GM12878 (cell line): ENCODE measurements at regions not wholly inside any gene's neighbourhood (a gene's known extent, or its start where the extent isn't known, plus 50 kb on each side); places are given as distances from the start of the nearest gene placed in this dataset.

Source experiments
- ATAC-seq: fragments of 200-7000 bp; cut with Tn5 transposase; 3 replicates; pipeline ENCODE4 v1.9.1; 2020; ENCODE audit warnings: mild to moderate bottlenecking, moderate library complexity
- BruUV-seq: library from RNA; stranded (reverse); fragments of 400-500 nt; replicated peaks from 2 replicates; lab custom pipeline; 2021; lab: Mats Ljungman, UMichigan
- CTCF ChIA-PET: fragments of 300-600 bp; sonication (Branson Sonifier 250); formaldehyde crosslinking; extraction: SDS; loops from one replicate; lab custom pipeline; 2021; ENCODE audit warnings: inconsistent platforms; lab: Yijun Ruan, JAX
- POLR2A ChIA-PET: fragments of 350-600 bp; formaldehyde crosslinking; extraction: SDS; loops from one replicate; lab custom pipeline; 2021; ENCODE audit warnings: inconsistent platforms; lab: Charles Lee
- RAD21 ChIA-PET: fragments of 300-600 bp; sonication (Branson Sonifier 250); formaldehyde crosslinking; loops from one replicate; lab custom pipeline; 2023; ENCODE audit warnings: antibody characterized with exemption; ENCODE audit not compliant: unreplicated experiment; lab: Charles Lee
- SMC1A ChIA-PET: fragments of 300-600 bp; sonication (Branson Sonifier 250); formaldehyde crosslinking; loops from one replicate; lab custom pipeline; 2023; ENCODE audit not compliant: unreplicated experiment, uncharacterized antibody; lab: Charles Lee
- DNase-seq: peaks from one replicate; pipeline ENCODE4 v3.0.0-alpha.2; 2011; ENCODE audit warnings: low read depth, low spot score
- FAIRE-seq: peaks from 3 replicates; lab custom pipeline; 2011; peaks lifted over from hg19 to GRCh38; lab: Jason Lieb, UNC
- H2AFZ ChIP-seq: 2 replicates; pipeline ENCODE4 v1.6.0; 2011; ENCODE audit warnings: low read depth, low read length, control low read depth; ENCODE audit not compliant: control insufficient read depth
- H3K27ac ChIP-seq: 2 replicates; pipeline ENCODE4 v1.5.1; 2011; ENCODE audit warnings: control low read depth; ENCODE audit not compliant: control insufficient read depth, insufficient read depth
- H3K27me3 ChIP-seq, 2 experiments: replicated peaks in 1 of 2; 2 replicates each; pipeline versions ENCODE4 v1.6.0 to v1.6.1; 2011; ENCODE audit warnings: low read length in 1 of 2; ENCODE audit not compliant: control insufficient read depth in 2 of 2, insufficient read depth in 2 of 2
- H3K36me3 ChIP-seq, 2 experiments: 2 replicates each; pipeline ENCODE4 v1.5.1; 2011; ENCODE audit warnings: low read length in 1 of 2; ENCODE audit not compliant: control insufficient read depth in 2 of 2, insufficient read depth in 2 of 2
- H3K4me1 ChIP-seq: 2 replicates; pipeline ENCODE4 v1.6.1; 2011; ENCODE audit warnings: mild to moderate bottlenecking, low read length, moderate library complexity, mixed read lengths; ENCODE audit not compliant: control insufficient read depth, insufficient read depth
- H3K4me2 ChIP-seq: 2 replicates; pipeline ENCODE4 v1.6.0; 2011; ENCODE audit warnings: control low read depth; ENCODE audit not compliant: control insufficient read depth, insufficient read depth
- H3K4me3 ChIP-seq: fragments of 200-600 bp; sonication (generic); 2 replicates; pipeline ENCODE4 v1.5.1; 2016
- H3K79me2 ChIP-seq: 2 replicates; pipeline ENCODE4 v1.6.0; 2011; ENCODE audit warnings: low read length; ENCODE audit not compliant: control insufficient read depth, insufficient read depth
- H3K9ac ChIP-seq: 2 replicates; pipeline ENCODE4 v1.8.0; 2011; ENCODE audit warnings: low read length, control low read depth, mixed read lengths; ENCODE audit not compliant: control insufficient read depth, insufficient read depth
- H3K9me3 ChIP-seq: replicated peaks from 3 replicates; pipeline ENCODE4 v1.5.1; 2011; ENCODE audit warnings: mild to moderate bottlenecking, low read length; ENCODE audit not compliant: control insufficient read depth, insufficient read depth
- H4K20me1 ChIP-seq: 2 replicates; pipeline ENCODE4 v1.6.0; 2011; ENCODE audit not compliant: control insufficient read depth, insufficient read depth
- CBFB ChIP-seq: IDR thresholded peaks from 2 replicates; pipeline ENCODE4 v1.6.1; 2016; ENCODE audit warnings: antibody characterized with exemption, low read depth
- CREM ChIP-seq: IDR thresholded peaks from 2 replicates; pipeline ENCODE4 v1.6.1; 2014; ENCODE audit warnings: antibody characterized with exemption, low read depth
- CUX1 ChIP-seq: IDR thresholded peaks from 2 replicates; pipeline ENCODE4 v1.6.1; 2012; ENCODE audit warnings: improper control_type of control experiment, low read depth, low read length; ENCODE audit not compliant: insufficient replicate concordance
- EGR1 ChIP-seq, 2 experiments: IDR thresholded peaks; 1 replicate in 1 of 2; 2 replicates in 1 of 2; pipeline ENCODE4 v1.6.1; 2011 to 2012; ENCODE audit warnings: low read depth in 2 of 2, low read length in 2 of 2, borderline replicate concordance in 1 of 2, mild to moderate bottlenecking in 1 of 2, moderate library complexity in 1 of 2
- KAT2A ChIP-seq: conservative IDR thresholded peaks from 2 replicates; pipeline ENCODE4 v1.6.1; 2011; ENCODE audit warnings: low read depth, low read length; ENCODE audit not compliant: control insufficient read depth
- MXI1 ChIP-seq: fragments of 150-350 bp; IDR thresholded peaks from 2 replicates; pipeline ENCODE4 v1.6.1; 2011; ENCODE audit warnings: low read depth, mild to moderate bottlenecking, inconsistent platforms, low read length, improper control_type of control experiment
- MYB ChIP-seq: fragments of 150-350 bp; IDR thresholded peaks from 2 replicates; pipeline ENCODE4 v1.6.1; 2014; ENCODE audit warnings: mild to moderate bottlenecking, low read depth, low read length, borderline replicate concordance
- PAX5 ChIP-seq: IDR thresholded peaks from 2 replicates; pipeline ENCODE4 v1.6.1; 2011; ENCODE audit warnings: low read depth, low read length, borderline replicate concordance
- POLR2AphosphoS2 ChIP-seq: IDR thresholded peaks from 2 replicates; pipeline ENCODE4 v1.6.1; 2011; ENCODE audit warnings: low read depth, mild to moderate bottlenecking, low read length, improper control_type of control experiment, moderate library complexity
- RBBP5 ChIP-seq: fragments of 200-600 bp; sonication (generic); conservative IDR thresholded peaks from 2 replicates; pipeline ENCODE4 v1.6.1; 2016
- RELA ChIP-seq: fragments of 450-650 bp; IDR thresholded peaks from 2 replicates; pipeline ENCODE4 v1.8.0; 2014; ENCODE audit warnings: borderline replicate concordance; ENCODE audit not compliant: partially characterized antibody
- ZBTB40 ChIP-seq: fragments of 450-650 bp; IDR thresholded peaks from 2 replicates; pipeline ENCODE4 v1.6.1; 2016; ENCODE audit warnings: mild to moderate bottlenecking, moderate library complexity, borderline replicate concordance
- WGBS: methylation state at CpG from one replicate; pipeline ENCODE4 v1.1.6; 2016; ENCODE audit warnings: low lambda C conversion rate; ENCODE audit not compliant: insufficient replicate concordance, insufficient coverage; ENCODE audit errors: missing lambda C conversion rate; 5-methylcytosine and 5-hydroxymethylcytosine counted together
- in situ Hi-C: fragments of 300-500 bp; cut with MboI; formaldehyde crosslinking; loops from 9 replicates; pipeline ENCODE4 v1.14.3; 2018; ENCODE audit warnings: mixed read lengths
- intact Hi-C: fragments of 100-400 bp; cut with micrococcal nuclease; formaldehyde crosslinking; loops from one replicate; pipeline ENCODE4 v1.14.2; 2022; ENCODE audit not compliant: unreplicated experiment

GRCh38 chr7:153628825-153629224, 423.4 kb upstream of the DPP6 start (continued):
- TF ChIP-seq EGR1 (IDR thresholded peaks at IDR 0.05; ENCODE audit: borderline replicate concordance in 1 of 2, low read depth in 2 of 2, low read length in 2 of 2), result no peak
- TF ChIP-seq KAT2A, result no peak
- TF ChIP-seq PAX5, result no peak
- TF ChIP-seq RBBP5, result no peak
- no peak for TF ChIP-seq CBFB
- TF ChIP-seq POLR2AphosphoS2, result no peak
- TF ChIP-seq MXI1, result no peak
- no peak for TF ChIP-seq CUX1
- TF ChIP-seq, all 136 proteins: peak for 0

GRCh38 chr7:153638821-153639435, 413.3 kb upstream of the DPP6 start:
- Histone ChIP-seq H3K27me3 (no peaks in the 10 kb centered on the region), H3K9ac (no peak overlapping the region), H3K4me2 (no peak overlapping the region), H3K4me3 (no peak overlapping the region), H4K20me1 (no peaks in the 10 kb centered on the region), H2AFZ (no peak overlapping the region), H3K9me3 (no peaks in the 10 kb centered on the region), H3K4me1 (no peaks in the 10 kb centered on the region), H3K79me2 (no peaks in the 10 kb centered on the region), H3K27ac (no peak overlapping the region), H3K36me3 (no peaks in the 10 kb centered on the region)
- intact Hi-C loops, result no loop called here
- no peak for FAIRE-seq
- WGBS, result 24% methylated on average over 10 of the region's 10 CpGs
- ATAC-seq, result no peak
- in situ Hi-C loops, result no loop called here
- ChIA-PET POLR2A (interaction anchor here (0.6 kb wide), 1 partner anchor 1306 kb away, joined by 3 read pairs; no protein-coding TSS in a partner anchor), CTCF (no interaction called here), RAD21 (no interaction called here), SMC1A (no interaction called here)
- DNase-seq, result no peak
- BruUV-seq, result no TSS peak
- TF ChIP-seq MYB (no peak), CREM (no peak), RELA (no peak), ZBTB40 (no peak)
